GM23338 (cell line): ENCODE measurements at regions not wholly inside any gene's neighbourhood (a gene's known extent, or its start where the extent isn't known, plus 50 kb on each side); places are given as distances from the start of the nearest gene placed in this dataset.

Source experiments
- ATAC-seq: fragments of 200-7000 bp; cut with Tn5 transposase; 3 replicates; pipeline ENCODE4 v1.9.1; 2020
- DNase-seq: peaks from one replicate; pipeline ENCODE4 v3.0.0-alpha.2; 2015; ENCODE audit warnings: low spot score
- H2AFZ ChIP-seq: fragments of 200-600 bp; sonication (generic); 2 replicates; pipeline ENCODE4 v1.8.0; 2016; ENCODE audit warnings: antibody characterized with exemption, mild to moderate bottlenecking, moderate library complexity
- H3F3A ChIP-seq: fragments of 200-600 bp; sonication (generic); replicated peaks from 2 replicates; pipeline ENCODE4 v1.8.0; 2017; ENCODE audit warnings: antibody characterized with exemption, mixed run types, low read depth
- H3K27ac ChIP-seq: fragments of 200-600 bp; sonication (generic); 2 replicates; pipeline ENCODE4 v1.6.1; 2016; ENCODE audit warnings: low read depth
- H3K27me3 ChIP-seq: fragments of 200-600 bp; sonication (generic); 2 replicates; pipeline ENCODE4 v1.8.0; 2016; ENCODE audit warnings: mild to moderate bottlenecking, mixed run types, moderate library complexity; ENCODE audit not compliant: insufficient read depth
- H3K36me3 ChIP-seq: fragments of 200-600 bp; sonication (generic); 2 replicates; pipeline ENCODE4 v1.8.0; 2016; ENCODE audit warnings: mild to moderate bottlenecking; ENCODE audit not compliant: insufficient read depth
- H3K4me1 ChIP-seq: fragments of 200-600 bp; sonication (generic); 2 replicates; pipeline ENCODE4 v1.8.0; 2016; ENCODE audit warnings: mild to moderate bottlenecking, moderate library complexity; ENCODE audit not compliant: insufficient read depth
- H3K4me2 ChIP-seq: fragments of 200-600 bp; sonication (generic); 2 replicates; pipeline ENCODE4 v1.7.1; 2017; ENCODE audit warnings: mixed run types
- H3K4me3 ChIP-seq: fragments of 200-600 bp; sonication (generic); 2 replicates; pipeline ENCODE4 v1.6.1; 2016; ENCODE audit warnings: mixed run types
- H3K79me2 ChIP-seq: fragments of 200-600 bp; sonication (generic); replicated peaks from 2 replicates; pipeline ENCODE4 v1.8.0; 2017; ENCODE audit warnings: mild to moderate bottlenecking; ENCODE audit not compliant: insufficient read depth
- H3K9me2 ChIP-seq: fragments of 200-600 bp; sonication (generic); 2 replicates; pipeline ENCODE4 v1.8.0; 2017; ENCODE audit not compliant: insufficient read depth
- H4K20me1 ChIP-seq: fragments of 200-600 bp; sonication (generic); replicated peaks from 2 replicates; pipeline ENCODE4 v1.8.0; 2017; ENCODE audit warnings: mild to moderate bottlenecking; ENCODE audit not compliant: insufficient read depth
- H3K27ac Mint-ChIP-seq: 2 replicates; pipeline ENCODE4 v1.8.0; 2020; ENCODE audit warnings: inconsistent platforms, mild to moderate bottlenecking, moderate library complexity, mixed read lengths
- H3K27me3 Mint-ChIP-seq: 3 replicates; pipeline ENCODE4 v1.8.0; 2022; ENCODE audit warnings: low read depth, mild to moderate bottlenecking, moderate library complexity, mixed read lengths, inconsistent platforms; ENCODE audit not compliant: insufficient read depth, poor library complexity
- H3K36me3 Mint-ChIP-seq: 3 replicates; pipeline ENCODE4 v1.8.0; 2021; ENCODE audit warnings: low read depth, mild to moderate bottlenecking, inconsistent platforms, moderate library complexity, mixed read lengths
- H3K4me1 Mint-ChIP-seq: 3 replicates; pipeline ENCODE4 v1.8.0; 2020; ENCODE audit warnings: mild to moderate bottlenecking, inconsistent platforms, mixed read lengths
- H3K4me3 Mint-ChIP-seq: 3 replicates; pipeline ENCODE4 v1.8.0; 2021; ENCODE audit warnings: moderate library complexity, mild to moderate bottlenecking, inconsistent platforms, mixed read lengths
- H3K9me3 Mint-ChIP-seq: 3 replicates; pipeline ENCODE4 v1.8.0; 2020; ENCODE audit warnings: moderate library complexity, mild to moderate bottlenecking, inconsistent platforms, mixed read lengths
- CREB1 ChIP-seq: fragments of 250-450 bp; sonication (Bioruptor Pico); IDR thresholded peaks from 2 replicates; pipeline ENCODE4 v1.5.0; 2020; ENCODE audit warnings: low read depth, mild to moderate bottlenecking, moderate library complexity
- JUNB ChIP-seq: IDR thresholded peaks from one replicate; pipeline ENCODE4 v1.6.1; 2016; ENCODE audit warnings: antibody characterized with exemption; ENCODE audit not compliant: unreplicated experiment
- TF ChIP-seq, protein P1 (sequence below): fragments of 250-450 bp; sonication (Bioruptor Pico); IDR thresholded peaks from 2 replicates; pipeline ENCODE4 v1.5.0; 2020; ENCODE audit warnings: mild to moderate bottlenecking, moderate library complexity
- TF ChIP-seq, protein P2 (sequence below), 2 experiments: fragments of 200-600 bp in 1 of 2; sonication (generic) in 1 of 2; conservative IDR thresholded peaks; 2 replicates each; pipeline versions ENCODE4 v1.5.1 to v1.6.1; 2016 to 2017; ENCODE audit warnings: antibody characterized with exemption in 2 of 2, low read depth in 2 of 2, mild to moderate bottlenecking in 2 of 2, moderate library complexity in 1 of 2
- TF ChIP-seq, protein P3 (sequence below): IDR thresholded peaks from one replicate; pipeline ENCODE4 v1.6.1; 2018; ENCODE audit warnings: antibody characterized with exemption; ENCODE audit not compliant: unreplicated experiment

DNA sequence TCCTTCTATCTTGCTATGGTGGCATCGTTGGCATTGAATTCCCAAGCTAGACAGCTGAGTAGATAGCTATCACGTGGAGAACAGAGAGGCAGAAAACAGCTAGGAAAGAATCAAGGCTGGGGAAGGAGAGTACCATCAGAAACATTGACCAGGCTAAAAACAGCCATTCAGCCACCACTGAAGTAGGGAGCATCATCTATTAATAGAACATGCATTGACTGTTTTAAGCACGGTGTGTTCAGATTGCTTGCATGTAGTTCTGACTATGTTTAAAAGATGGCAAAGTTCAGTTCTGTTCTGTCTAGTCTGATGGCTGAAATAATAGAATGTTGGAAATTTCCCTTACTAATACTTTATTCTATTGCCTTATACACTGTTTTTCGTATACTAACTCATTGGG, 413.0 kb downstream of the GABRB3 start (continued):
- TF ChIP-seq, protein P1, sequence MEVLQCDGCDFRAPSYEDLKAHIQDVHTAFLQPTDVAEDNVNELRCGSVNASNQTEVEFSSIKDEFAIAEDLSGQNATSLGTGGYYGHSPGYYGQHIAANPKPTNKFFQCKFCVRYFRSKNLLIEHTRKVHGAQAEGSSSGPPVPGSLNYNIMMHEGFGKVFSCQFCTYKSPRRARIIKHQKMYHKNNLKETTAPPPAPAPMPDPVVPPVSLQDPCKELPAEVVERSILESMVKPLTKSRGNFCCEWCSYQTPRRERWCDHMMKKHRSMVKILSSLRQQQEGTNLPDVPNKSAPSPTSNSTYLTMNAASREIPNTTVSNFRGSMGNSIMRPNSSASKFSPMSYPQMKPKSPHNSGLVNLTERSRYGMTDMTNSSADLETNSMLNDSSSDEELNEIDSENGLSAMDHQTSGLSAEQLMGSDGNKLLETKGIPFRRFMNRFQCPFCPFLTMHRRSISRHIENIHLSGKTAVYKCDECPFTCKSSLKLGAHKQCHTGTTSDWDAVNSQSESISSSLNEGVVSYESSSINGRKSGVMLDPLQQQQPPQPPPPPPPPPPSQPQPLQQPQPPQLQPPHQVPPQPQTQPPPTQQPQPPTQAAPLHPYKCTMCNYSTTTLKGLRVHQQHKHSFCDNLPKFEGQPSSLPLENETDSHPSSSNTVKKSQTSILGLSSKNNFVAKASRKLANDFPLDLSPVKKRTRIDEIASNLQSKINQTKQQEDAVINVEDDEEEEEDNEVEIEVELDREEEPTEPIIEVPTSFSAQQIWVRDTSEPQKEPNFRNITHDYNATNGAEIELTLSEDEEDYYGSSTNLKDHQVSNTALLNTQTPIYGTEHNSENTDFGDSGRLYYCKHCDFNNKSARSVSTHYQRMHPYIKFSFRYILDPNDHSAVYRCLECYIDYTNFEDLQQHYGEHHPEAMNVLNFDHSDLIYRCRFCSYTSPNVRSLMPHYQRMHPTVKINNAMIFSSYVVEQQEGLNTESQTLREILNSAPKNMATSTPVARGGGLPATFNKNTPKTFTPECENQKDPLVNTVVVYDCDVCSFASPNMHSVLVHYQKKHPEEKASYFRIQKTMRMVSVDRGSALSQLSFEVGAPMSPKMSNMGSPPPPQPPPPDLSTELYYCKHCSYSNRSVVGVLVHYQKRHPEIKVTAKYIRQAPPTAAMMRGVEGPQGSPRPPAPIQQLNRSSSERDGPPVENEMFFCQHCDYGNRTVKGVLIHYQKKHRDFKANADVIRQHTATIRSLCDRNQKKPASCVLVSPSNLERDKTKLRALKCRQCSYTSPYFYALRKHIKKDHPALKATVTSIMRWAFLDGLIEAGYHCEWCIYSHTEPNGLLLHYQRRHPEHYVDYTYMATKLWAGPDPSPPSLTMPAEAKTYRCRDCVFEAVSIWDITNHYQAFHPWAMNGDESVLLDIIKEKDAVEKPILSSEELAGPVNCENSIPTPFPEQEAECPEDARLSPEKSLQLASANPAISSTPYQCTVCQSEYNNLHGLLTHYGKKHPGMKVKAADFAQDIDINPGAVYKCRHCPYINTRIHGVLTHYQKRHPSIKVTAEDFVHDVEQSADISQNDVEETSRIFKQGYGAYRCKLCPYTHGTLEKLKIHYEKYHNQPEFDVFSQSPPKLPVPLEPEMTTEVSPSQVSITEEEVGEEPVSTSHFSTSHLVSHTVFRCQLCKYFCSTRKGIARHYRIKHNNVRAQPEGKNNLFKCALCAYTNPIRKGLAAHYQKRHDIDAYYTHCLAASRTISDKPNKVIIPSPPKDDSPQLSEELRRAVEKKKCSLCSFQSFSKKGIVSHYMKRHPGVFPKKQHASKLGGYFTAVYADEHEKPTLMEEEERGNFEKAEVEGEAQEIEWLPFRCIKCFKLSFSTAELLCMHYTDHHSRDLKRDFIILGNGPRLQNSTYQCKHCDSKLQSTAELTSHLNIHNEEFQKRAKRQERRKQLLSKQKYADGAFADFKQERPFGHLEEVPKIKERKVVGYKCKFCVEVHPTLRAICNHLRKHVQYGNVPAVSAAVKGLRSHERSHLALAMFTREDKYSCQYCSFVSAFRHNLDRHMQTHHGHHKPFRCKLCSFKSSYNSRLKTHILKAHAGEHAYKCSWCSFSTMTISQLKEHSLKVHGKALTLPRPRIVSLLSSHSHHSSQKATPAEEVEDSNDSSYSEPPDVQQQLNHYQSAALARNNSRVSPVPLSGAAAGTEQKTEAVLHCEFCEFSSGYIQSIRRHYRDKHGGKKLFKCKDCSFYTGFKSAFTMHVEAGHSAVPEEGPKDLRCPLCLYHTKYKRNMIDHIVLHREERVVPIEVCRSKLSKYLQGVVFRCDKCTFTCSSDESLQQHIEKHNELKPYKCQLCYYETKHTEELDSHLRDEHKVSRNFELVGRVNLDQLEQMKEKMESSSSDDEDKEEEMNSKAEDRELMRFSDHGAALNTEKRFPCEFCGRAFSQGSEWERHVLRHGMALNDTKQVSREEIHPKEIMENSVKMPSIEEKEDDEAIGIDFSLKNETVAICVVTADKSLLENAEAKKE (CRISPR knock-in tag), result no peak
- no peak for TF ChIP-seq CREB1 (CRISPR knock-in tag)

DNA sequence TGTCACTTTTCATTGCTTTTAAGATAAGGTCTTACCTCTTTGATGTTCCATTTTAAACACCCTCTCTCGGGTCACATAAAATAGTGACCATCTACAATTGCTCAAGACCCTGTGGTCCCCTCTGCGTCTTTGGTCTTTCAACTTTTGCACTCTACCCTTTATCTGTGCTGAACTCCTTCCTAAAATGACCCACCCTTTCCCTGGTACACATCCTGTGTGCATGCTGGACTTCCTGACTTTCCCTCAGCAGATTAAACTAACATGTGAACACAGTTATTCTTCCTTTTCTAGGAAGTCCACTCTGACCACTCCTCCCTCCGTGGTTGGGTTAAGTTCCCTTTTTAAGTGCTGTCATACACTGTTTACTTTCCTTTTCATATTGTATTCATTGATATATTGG, 414.2 kb downstream of the GABRB3 start:
- Mint-ChIP-seq H3K9me3 (no peaks in the 10 kb centered on the region), H3K4me1 (peaks cover 6% of the 10 kb centered on the region), H3K27me3 (no peaks in the 10 kb centered on the region), H3K4me3 (no peak overlapping the region), H3K27ac (no peak overlapping the region), H3K36me3 (no peaks in the 10 kb centered on the region; the same call in 2 of the 3 replicates)
- no peak overlapping the region for H3K4me3 ChIP-seq
- no peaks in the 10 kb centered on the region for H4K20me1 ChIP-seq
- no peaks in the 10 kb centered on the region for H3K79me2 ChIP-seq
- no peak overlapping the region for H2AFZ ChIP-seq
- H3K27ac ChIP-seq, result no peak overlapping the region
- no peak for DNase-seq
- no peak for ATAC-seq
- no peaks in the 10 kb centered on the region for H3F3A ChIP-seq
- H3K27me3 ChIP-seq, result no peaks in the 10 kb centered on the region
- no peaks in the 10 kb centered on the region for H3K36me3 ChIP-seq
- H3K4me2 ChIP-seq, result no peak overlapping the region
- H3K9me2 ChIP-seq, result 0 out of 2 replicates have a peak, but pooled peaks cover 2% of the 10 kb centered on the region
- no peaks in the 10 kb centered on the region for H3K4me1 ChIP-seq
- no peak for TF ChIP-seq JUNB
- TF ChIP-seq, protein P2, sequence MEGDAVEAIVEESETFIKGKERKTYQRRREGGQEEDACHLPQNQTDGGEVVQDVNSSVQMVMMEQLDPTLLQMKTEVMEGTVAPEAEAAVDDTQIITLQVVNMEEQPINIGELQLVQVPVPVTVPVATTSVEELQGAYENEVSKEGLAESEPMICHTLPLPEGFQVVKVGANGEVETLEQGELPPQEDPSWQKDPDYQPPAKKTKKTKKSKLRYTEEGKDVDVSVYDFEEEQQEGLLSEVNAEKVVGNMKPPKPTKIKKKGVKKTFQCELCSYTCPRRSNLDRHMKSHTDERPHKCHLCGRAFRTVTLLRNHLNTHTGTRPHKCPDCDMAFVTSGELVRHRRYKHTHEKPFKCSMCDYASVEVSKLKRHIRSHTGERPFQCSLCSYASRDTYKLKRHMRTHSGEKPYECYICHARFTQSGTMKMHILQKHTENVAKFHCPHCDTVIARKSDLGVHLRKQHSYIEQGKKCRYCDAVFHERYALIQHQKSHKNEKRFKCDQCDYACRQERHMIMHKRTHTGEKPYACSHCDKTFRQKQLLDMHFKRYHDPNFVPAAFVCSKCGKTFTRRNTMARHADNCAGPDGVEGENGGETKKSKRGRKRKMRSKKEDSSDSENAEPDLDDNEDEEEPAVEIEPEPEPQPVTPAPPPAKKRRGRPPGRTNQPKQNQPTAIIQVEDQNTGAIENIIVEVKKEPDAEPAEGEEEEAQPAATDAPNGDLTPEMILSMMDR (conservative IDR thresholded peaks at IDR 0.05; ENCODE audit: low read depth in 2 of 2), result no peak
- TF ChIP-seq, protein P3, sequence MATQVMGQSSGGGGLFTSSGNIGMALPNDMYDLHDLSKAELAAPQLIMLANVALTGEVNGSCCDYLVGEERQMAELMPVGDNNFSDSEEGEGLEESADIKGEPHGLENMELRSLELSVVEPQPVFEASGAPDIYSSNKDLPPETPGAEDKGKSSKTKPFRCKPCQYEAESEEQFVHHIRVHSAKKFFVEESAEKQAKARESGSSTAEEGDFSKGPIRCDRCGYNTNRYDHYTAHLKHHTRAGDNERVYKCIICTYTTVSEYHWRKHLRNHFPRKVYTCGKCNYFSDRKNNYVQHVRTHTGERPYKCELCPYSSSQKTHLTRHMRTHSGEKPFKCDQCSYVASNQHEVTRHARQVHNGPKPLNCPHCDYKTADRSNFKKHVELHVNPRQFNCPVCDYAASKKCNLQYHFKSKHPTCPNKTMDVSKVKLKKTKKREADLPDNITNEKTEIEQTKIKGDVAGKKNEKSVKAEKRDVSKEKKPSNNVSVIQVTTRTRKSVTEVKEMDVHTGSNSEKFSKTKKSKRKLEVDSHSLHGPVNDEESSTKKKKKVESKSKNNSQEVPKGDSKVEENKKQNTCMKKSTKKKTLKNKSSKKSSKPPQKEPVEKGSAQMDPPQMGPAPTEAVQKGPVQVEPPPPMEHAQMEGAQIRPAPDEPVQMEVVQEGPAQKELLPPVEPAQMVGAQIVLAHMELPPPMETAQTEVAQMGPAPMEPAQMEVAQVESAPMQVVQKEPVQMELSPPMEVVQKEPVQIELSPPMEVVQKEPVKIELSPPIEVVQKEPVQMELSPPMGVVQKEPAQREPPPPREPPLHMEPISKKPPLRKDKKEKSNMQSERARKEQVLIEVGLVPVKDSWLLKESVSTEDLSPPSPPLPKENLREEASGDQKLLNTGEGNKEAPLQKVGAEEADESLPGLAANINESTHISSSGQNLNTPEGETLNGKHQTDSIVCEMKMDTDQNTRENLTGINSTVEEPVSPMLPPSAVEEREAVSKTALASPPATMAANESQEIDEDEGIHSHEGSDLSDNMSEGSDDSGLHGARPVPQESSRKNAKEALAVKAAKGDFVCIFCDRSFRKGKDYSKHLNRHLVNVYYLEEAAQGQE, result no peak
